ENCODE measurements at regions not wholly inside any gene's neighbourhood (a gene's known extent, or its start where the extent isn't known, plus 50 kb on each side); places are given as distances from the start of the nearest gene placed in this dataset.
"Not testable (repeated sequence)": the region's sequence is repeated elsewhere in the genome, so short reads cannot be mapped to it uniquely, and the experiment has no call there.

DNA sequence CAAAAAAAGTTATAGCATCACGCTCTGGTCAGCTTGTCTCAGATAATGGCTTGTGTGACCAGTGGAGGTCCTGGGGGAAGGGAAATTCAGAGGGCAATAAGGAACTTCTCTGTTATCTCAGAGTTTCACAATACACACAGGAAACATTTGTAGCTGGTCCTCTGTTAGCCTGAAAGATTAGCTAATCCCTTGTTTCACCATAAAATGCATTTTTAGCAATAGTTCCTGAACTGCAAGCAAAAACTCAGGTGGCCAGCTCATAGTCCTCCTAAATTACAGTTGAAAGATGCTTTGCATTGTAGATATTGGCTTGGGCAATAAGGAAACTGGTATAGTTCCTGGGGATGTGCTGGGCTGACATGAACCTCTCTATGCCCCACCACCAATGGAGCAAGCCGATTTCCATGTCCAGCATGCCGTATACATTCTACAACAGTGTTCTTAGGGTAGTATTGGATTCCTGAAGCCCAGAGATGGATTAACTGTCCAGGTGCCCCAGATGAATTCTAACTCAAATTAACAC is 141.5 kb upstream of the TBL1XR1 start:
- no peak for DNase-seq (ENCODE audit: low read depth)

DNA sequence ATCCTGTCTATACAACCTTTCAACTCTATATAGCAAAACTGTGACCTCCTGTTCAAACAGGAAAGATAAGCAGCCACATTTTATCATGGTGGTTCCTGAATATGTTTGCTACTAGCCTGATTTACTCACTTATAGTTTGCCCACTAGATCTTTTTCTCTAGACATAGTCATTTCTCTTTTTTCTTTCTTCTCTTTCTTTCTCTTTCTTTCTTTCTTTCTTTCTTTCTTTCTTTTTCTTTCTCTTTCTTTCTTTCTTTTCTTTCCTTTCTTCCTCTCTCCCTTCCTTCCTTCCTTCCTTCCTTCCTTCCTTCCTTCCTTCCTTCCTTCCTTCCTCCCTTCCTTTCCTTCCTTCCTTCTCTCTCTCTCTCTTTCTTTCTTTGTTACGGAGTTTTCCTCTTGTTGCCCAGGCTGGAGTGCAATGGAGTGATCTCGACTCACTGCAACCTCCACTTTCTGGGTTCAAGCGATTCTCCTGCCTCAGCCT is 142.0 kb upstream of the TBL1XR1 start:
- DNase-seq (ENCODE audit: low read depth): not testable (repeated sequence)

GRCh38 chr3:177340243-177340830 is 143.1 kb upstream of the TBL1XR1 start:
- peak; percentile 66 for DNase-seq (ENCODE audit: low read depth)

DNA sequence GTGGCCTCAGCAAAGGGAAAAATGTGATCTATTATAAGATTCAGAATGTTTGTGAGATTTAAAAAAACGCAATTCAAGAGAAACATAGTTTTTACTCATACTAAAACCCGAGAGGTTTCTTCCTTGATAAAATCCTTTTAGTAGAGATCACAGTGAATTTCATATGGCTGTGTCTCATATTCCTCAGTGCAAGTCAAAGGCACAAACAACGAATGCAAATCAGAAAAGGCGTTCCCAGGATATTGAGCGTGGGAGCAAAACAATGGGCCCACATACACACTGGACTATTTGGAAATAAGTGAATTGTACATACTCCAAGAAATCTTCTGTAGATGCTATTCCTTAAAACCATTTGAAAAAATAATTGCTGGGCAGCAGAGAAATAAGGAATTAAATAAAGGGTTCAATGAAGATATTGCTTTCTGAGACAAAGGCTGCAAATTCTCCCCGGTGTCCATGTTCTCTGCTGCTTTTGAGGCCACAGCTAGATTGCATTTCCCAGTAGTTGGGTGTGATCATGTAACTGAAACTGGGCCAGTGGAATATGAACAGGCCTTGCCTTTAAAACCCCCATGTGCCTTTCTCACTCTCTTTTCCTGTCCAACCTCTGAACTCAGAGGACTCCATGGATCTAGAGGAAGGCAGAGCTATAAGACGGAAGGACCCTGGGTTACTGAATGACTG is 144.6 kb upstream of the TBL1XR1 start:
- no peak for DNase-seq (ENCODE audit: low read depth)

GRCh38 chr3:177343122-177343625 is 145.9 kb upstream of the TBL1XR1 start:
- no peak for DNase-seq (ENCODE audit: low read depth)

DNA sequence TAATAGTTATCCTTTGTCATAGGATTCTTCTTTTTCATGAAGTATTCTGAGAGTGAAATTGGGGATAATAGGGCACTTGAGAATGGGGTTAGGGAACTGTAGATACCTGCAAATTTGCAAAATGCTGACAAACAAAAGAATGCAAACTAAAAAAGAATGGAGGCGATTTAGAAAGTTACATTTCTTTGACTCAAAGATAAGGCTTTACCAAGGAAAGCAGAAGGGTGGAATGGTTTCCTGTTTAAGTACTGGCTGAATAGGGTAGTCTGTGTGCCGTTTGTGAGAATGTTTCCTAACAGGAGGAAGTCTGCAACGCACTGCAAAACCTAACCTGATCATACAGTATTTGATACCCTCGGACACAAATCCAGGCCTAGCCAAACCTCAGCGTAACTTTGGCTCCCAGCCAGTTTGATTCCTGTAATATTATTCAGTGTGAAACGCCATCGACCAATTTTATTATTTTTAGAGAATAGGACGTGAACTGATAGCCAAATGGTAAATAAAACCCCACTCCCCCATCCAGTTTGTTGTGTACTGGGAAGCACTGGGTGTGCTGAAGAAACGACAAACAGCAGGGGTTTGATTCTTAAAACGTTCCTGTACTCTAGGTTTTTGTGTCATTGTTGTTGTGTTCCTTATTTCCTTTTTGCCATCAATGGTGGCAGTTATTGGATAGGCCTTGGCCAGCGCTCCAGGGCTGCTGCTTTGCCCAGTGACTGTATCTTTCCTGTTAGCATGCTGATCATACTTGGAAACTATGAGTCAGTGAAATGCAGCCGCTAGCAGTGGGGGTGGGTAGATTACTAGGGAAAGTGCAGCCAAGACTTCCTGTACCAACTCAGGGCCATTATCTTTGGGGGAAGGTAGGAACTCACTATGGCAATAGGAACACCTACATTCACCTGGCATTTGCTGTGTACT is 148.0 kb upstream of the TBL1XR1 start:
- peak; percentile 96 for DNase-seq (ENCODE audit: low read depth)

DNA sequence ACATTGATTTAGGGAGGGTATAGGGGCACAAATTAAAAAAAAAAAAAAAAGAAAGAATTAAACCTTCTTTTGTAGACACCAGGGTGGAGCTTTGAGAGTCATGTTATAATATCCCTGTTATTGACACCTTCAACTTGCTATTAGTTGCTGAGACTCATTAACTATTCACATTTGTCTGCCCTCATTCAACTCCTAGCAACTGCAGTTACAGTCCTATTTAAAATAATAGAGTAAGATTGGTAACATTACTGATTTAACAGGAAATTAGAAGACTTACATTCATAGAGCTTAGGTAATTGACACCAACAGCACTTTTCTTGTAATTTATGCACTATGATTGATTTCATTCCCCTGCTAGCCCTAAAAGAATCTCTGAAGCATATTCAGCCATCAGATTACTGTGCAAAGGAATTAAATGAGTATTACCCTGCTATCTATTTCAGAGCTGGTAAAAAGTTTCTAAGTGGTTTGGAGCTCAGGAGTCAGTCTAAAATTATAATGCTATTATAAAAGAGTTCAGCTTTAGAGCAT is 148.8 kb upstream of the TBL1XR1 start:
- DNase-seq (ENCODE audit: low read depth): no peak

- no peak for DNase-seq (ENCODE audit: low read depth)
Measured at GRCh38 chr3:177346878-177347277, 149.6 kb upstream of the TBL1XR1 start.

GRCh38 chr3:177347611-177348010 is 150.3 kb upstream of the TBL1XR1 start:
- DNase-seq (ENCODE audit: low read depth): no peak

DNA sequence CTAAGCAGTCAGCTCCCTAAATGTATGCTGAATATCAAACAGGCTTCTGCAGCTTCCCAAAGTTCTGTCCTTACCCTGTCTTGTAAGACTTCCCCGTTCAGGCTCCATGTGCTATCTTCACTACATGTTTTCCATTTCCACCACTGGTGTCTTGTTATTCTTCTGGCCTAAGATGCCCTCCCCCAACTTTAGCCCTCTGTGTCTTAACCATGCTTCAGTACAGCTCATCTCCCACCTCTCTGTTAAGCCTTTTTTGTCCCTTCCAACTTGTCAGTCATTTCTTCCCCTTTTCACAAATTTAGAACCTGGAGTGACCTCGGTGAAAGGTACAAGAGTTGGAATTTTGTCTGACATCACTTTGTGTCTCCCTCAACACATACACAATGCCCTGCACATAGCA is 151.7 kb upstream of the TBL1XR1 start:
- DNase-seq (ENCODE audit: low read depth): no peak

DNA sequence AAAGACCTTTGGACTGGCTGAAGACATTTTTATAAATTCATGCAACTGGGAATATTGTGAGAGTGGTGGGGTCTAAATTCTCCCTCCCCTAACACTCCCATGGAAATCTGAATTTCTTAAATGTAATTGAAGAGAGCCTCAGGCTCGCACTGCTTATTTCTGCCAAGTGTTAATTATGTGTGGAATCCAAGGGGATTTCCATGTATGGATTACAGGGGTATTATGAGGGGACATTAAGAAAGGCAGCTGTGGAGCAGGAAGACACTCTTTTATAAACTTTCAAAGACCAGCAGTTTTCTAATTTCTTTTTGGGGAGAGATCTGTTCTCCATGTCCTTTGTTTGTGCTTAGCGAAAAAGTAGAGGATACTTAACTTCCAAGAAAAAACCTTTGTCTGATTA is 152.1 kb upstream of the TBL1XR1 start:
- no peak for DNase-seq (ENCODE audit: low read depth)

GRCh38 chr3:177350121-177350520 is 152.8 kb upstream of the TBL1XR1 start:
- no peak for DNase-seq (ENCODE audit: low read depth)

DNA sequence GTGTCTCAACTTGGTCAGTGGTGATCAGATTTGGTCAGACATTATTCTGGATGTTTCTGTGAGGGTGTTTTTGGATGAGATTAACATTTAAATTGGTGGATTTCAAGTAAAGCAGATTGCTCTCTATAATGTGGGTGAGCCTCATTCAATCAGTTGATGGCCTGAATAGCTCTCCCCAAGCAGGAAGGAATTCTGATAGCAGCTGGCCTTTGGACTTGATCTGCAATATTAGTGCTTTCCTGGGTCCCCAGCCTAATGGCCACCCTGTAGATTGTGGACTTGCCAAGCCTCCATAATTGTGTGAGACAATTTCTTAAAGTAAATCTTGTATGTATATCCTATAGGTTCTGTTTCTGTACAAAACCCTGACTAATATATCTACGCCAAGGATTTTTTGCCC is 153.9 kb upstream of the TBL1XR1 start:
- DNase-seq (ENCODE audit: low read depth): no peak

DNA sequence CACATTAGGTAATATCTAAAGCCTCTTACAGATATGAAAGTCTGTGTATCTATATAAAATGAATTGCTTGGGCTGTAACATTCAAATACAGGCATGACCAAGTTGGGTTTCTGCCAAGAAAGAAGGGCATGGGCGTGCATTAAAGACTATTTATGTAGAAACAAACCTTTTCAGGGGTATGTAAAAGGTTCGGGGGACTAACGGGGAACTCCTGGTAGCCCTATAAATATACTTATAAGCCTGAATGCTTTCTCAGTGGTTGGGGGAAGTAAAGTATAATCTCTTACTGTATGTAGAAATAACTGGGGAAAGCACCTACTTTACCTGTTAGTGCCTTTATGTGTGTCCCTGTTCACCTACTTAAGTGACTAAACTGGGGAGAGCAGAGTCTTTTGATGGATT is 154.5 kb upstream of the TBL1XR1 start:
- DNase-seq (ENCODE audit: low read depth): no peak

- DNase-seq (ENCODE audit: low read depth): no peak
Measured at GRCh38 chr3:177352424-177352823, 155.1 kb upstream of the TBL1XR1 start.

- DNase-seq (ENCODE audit: low read depth): no peak
Measured at GRCh38 chr3:177353140-177353539, 155.9 kb upstream of the TBL1XR1 start.

DNA sequence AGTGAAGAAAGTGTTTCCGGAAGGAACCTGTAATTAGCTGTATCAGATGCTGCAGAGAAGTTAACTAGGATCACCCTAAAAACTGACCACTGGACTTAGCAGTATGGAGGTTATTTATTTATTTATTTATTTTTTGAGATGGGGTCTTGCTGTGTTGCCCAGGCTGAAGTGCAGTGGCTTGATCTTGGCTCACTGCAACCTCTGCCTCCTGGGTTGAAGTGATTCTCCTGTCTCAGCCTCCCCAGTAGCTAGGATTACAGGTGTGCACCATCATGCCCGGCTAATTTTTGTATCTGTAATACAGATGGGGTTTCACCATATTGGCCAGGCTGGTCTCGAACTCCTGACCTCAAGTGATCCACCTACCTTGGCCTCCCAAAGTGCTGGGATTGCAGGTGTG is 156.6 kb upstream of the TBL1XR1 start:
- DNase-seq (ENCODE audit: low read depth): not testable (repeated sequence)

GRCh38 chr3:177354466-177354865 is 157.2 kb upstream of the TBL1XR1 start:
- DNase-seq (ENCODE audit: low read depth): no peak

DNA sequence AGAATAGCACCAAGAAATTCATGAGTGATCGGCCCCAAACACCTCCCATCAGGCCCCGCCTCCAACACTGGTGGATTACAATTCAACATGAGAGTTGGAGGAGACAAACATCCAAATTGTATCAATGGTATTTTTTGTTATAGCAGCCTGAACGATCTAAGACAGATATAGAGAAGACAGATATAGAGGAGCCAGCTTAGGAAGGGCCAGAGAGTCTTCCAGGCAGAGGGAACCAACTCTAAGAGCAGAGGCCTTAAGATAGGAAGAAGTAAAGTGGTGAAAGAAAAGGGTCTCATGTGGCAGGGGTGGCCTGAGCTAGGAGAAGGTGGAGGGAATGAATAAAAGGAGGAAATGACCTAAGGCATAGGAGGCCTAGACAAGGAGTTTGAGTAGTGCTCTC is 158.8 kb upstream of the TBL1XR1 start:
- DNase-seq (ENCODE audit: low read depth): no peak

- DNase-seq (ENCODE audit: low read depth): no peak
Measured at GRCh38 chr3:177356952-177357351, 159.7 kb upstream of the TBL1XR1 start.

DNA sequence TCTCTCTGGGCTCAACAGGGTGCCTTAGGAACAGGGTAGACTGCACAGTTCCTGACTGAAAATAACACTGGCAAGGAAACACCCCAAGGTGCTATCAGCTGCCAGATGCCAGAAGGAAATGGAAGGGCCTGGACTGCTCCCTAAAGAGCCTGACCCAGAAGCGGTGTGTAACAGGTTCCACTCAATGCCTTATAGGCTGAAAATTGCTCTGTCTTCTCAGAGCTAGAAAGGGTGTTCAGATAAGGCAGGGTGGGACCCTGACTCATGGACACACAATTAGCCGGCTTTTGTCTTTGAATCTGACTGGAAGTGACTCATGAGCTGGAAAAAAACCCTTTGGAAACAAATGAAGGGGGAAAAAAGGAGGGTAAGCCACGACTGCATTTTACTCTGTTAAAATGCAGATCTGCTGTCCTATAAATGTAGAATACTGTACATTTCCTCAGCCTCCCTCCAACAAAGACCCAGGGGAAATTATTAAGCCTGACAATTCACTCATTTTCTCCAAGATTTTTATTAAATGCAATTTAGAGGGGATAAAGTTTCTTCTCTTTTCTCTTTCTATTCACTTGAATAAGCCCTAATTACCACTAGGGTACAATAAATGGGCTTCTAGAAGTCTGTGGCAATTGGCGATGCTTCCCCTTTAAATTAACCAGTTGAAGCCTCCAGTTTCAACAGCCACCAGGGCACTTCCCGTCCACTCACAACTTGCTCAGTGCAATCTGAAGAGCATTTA is 160.2 kb upstream of the TBL1XR1 start:
- DNase-seq (ENCODE audit: low read depth): peak; percentile 94

Data from Daoy (cell line).